ENCODE measurements at regions not wholly inside any gene's neighbourhood (a gene's known extent, or its start where the extent isn't known, plus 50 kb on each side); places are given as distances from the start of the nearest gene placed in this dataset.
"Not testable (repeated sequence)": the region's sequence is repeated elsewhere in the genome, so short reads cannot be mapped to it uniquely, and the experiment has no call there.

GRCh38 chr7:4438723-4439245, 243.3 kb upstream of the FOXK1 start:
- DNase-seq = no peak

GRCh38 chr7:4439444-4439843, 242.7 kb upstream of the FOXK1 start:
- no peak for DNase-seq

GRCh38 chr7:4444106-4444505, 238.0 kb upstream of the FOXK1 start:
- DNase-seq = no peak

- no peak for DNase-seq
Measured at GRCh38 chr7:4445777-4446176, 236.3 kb upstream of the FOXK1 start.

- DNase-seq = no peak
Measured at GRCh38 chr7:4449263-4449662, 232.8 kb upstream of the FOXK1 start.

GRCh38 chr7:4450483-4450882, 231.6 kb upstream of the FOXK1 start:
- DNase-seq = no peak

- DNase-seq = no peak
Measured at GRCh38 chr7:4460597-4460996, 221.5 kb upstream of the FOXK1 start.

GRCh38 chr7:4461531-4461930, 220.6 kb upstream of the FOXK1 start:
- peak; percentile 19 for DNase-seq

- DNase-seq = no peak
Measured at GRCh38 chr7:4468320-4469102, 213.6 kb upstream of the FOXK1 start.

GRCh38 chr7:4470246-4470645, 211.8 kb upstream of the FOXK1 start:
- DNase-seq = no peak

GRCh38 chr7:4472728-4473127, 209.4 kb upstream of the FOXK1 start:
- no peak for DNase-seq

GRCh38 chr7:4479367-4480039, 202.6 kb upstream of the FOXK1 start:
- DNase-seq = peak; percentile 47

GRCh38 chr7:4480131-4480530, 202.0 kb upstream of the FOXK1 start:
- not testable (repeated sequence) for DNase-seq

- DNase-seq = no peak
Measured at GRCh38 chr7:4483851-4484250, 198.2 kb upstream of the FOXK1 start.

GRCh38 chr7:4484545-4484944, 197.6 kb upstream of the FOXK1 start:
- no peak for DNase-seq

GRCh38 chr7:4486907-4487306, 195.2 kb upstream of the FOXK1 start:
- DNase-seq = no peak

- DNase-seq = not testable (repeated sequence)
Measured at GRCh38 chr7:4496911-4497310, 185.2 kb upstream of the FOXK1 start.

- no peak for DNase-seq
Measured at GRCh38 chr7:4500812-4501211, 181.3 kb upstream of the FOXK1 start.

GRCh38 chr7:4507886-4508285, 174.2 kb upstream of the FOXK1 start:
- DNase-seq = not testable (repeated sequence)

- DNase-seq = no peak
Measured at GRCh38 chr7:4513450-4513849, 168.6 kb upstream of the FOXK1 start.

- no peak for DNase-seq
Measured at GRCh38 chr7:4519819-4520520, 162.1 kb upstream of the FOXK1 start.

GRCh38 chr7:4523219-4523618, 158.9 kb upstream of the FOXK1 start:
- DNase-seq = no peak

GRCh38 chr7:4523873-4524272, 158.2 kb upstream of the FOXK1 start:
- no peak for DNase-seq

- DNase-seq = no peak
Measured at GRCh38 chr7:4525884-4526283, 156.2 kb upstream of the FOXK1 start.
